GM18907 (cell line): ENCODE measurements at regions not wholly inside any gene's neighbourhood (a gene's known extent, or its start where the extent isn't known, plus 50 kb on each side); places are given as distances from the start of the nearest gene placed in this dataset.

Source experiments
- ATAC-seq: cut with Tn5 transposase; IDR thresholded peaks from one replicate; pipeline ENCODE4 v1.9.1; 2021; ENCODE audit warnings: mild to moderate bottlenecking, moderate library complexity; ENCODE audit not compliant: unreplicated experiment

DNA sequence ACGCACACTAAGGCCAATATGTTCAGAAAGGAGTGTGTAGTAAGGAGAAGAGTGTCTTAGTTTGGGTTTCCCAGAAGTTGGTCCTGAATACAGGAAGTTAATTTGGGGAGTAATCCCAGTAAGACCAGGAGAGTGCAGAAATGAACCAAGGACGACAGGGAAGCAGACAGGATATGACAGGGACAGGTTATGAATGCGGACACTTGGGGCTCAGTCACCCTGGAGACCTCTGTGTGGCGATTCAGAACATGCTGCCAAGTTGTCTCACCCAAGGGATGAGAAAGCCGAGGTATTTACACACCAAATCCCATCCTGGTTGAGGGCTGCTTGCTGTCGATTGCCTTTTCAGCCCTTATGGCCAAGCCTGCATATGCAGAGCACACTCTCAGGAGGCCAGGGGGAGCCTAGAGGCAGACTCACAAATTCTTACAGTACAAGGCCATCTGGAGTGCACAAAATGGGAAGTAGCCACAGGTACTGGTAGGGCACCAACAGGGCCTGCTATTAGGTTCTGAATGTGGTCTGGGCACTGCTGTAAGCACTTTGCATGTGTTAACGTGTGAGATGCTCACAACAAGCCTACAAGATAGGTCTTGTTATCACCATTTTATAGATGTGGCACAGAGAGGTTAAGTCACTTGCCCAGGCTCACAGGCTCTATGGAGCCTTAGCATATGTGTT, 233.1 kb upstream of the ANKRD55 start:
- no peak for ATAC-seq

DNA sequence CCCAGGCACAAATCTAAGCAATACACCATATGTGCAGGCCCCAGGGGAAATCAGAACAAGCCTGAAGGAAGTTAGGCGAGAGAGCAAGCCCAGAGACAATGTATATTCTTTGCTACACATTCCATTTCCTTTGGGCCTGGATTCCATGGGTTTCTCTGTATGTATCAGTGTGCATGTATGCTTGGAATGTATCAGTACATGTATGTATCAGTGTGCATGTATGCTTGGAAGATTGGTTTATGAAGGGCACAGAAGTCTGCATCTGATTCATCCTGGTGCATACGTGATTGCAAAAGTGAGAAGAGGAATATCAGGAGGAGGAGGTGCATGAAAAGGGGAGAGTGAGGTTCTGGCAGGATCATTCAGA, 232.6 kb upstream of the ANKRD55 start:
- no peak for ATAC-seq

DNA sequence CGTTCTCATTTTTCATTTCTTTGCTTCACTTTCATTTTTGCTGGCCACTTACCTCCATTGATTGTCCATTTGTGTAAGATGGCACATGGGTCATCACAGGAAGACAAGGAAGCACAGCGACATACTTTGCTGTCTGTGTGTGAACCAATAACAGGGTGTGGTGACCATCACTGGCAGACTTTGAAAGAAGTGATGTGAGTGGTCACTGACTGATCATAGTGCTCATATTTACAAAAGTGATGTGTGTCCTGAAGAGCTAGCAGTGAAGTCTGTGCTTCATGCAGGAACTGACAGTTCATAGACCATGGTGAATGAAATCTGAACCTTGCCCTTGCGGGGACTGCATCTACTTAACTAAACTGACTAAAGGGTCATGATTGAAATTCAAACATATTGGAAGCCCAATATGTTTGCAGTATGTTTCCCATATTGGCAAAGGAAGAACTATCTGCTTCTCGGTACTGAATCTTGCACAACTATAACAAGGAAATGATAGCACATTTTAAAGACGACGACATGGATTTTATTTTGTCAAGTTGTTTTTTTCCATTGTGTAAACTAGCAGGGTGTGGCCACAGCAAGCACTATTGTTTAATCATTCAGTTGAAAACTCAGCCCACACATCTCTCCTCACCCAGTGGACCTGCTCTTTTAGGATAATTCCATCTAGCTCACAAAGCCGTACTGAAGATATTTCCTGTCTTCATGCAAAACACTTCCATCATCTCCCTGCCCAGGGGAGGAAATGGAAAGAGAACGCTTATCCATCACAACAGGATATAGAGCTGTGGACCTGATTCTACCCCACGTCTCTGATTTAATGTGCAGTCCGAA, 232.0 kb upstream of the ANKRD55 start:
- no peak for ATAC-seq

DNA sequence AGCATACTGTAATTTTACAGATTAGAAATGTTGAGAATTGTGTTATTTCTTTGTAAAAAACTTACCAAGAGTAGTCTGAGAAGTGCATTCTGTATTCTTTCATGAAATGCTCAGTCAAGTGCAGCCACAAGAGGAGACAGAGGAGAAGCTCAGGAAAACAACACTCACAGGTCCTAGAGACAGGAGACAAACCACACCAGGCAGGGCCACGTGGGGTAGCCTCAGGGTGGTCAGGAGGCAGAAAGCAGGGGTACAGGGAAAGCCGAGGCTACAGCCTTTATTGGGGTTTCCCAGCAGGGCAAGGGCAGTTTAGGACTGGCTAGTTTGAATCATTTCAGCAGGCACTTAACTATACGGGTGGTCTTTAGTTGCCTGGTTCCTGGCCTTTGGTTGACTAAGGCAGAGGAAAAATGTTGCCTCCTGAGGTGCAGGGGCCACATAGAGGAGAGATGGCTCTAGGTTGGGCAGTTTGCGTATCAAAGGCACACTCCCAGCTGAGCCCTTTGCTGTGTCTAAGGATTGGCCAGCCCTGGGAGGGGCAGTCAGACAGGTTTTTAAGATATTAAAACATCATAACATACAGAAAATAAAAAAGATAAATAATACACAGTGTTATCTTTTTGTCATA, 230.9 kb upstream of the ANKRD55 start:
- no peak for ATAC-seq

DNA sequence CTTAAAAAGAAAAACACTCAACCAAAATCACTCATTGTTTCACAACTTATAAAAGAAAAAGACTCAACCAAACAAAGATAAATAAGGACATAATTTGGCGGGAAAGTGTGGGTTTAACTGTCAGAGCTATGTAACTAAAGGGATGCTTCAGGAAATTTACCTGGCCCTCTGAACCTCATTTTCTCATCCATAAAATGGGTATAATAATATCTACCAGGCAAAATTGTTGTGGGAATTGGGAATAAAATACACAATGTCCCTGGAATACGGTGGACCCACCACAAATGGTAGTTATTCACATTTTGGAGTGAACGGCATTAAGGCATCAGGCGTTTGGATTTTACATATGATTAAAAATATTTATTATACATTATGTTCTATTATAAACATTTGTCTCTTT, 228.5 kb upstream of the ANKRD55 start:
- ATAC-seq, result no peak

DNA sequence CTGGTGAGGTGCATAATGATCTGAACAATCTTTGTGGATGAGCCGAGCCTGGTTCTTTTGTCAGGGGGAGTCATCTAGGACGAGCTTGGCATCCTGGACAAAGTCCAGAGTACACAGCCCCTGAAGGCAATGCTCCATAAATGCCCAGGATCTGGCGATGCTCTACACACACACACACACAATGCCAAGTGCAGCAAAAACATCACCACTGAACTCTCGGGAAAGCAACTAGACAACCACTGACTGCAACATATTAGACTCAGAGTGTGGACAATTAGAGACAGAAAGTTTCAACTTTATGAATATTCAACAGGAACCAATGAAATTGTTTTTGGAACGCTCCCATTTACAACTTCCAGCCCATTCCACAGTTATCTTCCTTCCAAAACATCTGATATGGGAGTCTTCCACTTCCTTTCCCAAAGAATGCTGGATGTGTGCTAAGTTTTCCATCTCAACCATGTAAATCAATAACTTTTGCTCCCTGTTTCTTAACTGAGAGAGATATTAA, 227.6 kb upstream of the ANKRD55 start:
- ATAC-seq, result no peak

DNA sequence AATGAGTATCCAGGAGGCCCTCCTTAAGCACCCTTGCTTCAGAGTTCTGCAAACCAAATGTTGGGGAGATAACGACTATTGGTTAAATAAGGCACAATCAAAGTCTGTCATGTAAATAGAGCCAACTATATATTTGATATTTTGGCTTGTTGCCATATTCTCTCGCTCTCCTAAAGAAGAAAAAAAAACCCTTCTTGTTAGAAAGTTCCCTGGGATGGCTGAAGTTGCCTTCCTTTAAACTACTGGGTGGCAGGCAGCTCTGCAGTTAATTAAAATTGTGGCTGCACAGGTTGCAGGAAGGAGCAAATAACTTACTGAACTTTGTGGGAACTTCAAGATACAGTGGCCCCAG, 227.0 kb upstream of the ANKRD55 start:
- ATAC-seq, result no peak

DNA sequence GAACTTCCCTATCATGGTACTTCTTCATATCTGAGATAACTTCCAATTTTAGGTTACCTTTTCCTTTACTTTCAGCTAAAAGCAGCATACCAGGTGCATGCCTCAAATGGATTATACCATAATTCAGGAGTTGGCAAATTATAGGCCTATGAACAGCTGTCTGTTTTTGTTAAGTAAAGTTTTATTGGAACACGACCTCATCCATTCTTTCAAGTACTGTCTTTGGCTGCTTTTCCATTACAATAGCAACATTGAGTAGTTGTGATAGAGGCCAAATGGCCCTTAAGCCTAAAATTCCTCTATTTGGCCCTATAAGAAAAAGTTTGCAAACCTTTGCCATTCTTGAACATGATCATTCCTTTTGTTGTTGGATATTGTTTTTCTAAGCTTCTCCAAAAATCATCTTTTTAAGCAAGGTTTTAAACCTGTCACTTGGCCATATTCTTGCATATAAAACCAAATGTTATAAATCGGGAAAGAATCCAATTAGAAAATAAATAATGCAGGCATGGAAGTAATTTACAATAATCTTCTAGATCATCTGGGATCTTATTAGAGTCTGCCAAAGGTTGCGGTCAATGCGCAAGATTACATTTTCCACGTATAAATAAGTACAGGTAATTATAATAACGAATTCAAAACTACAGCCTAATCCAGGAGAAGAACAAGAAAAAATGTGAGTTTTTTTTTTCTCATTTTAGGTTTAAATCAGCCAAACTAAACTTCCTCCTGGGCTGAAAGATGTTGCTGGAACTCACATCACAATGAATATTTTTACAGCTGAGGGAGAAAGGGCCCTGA, 226.5 kb upstream of the ANKRD55 start:
- no peak for ATAC-seq

DNA sequence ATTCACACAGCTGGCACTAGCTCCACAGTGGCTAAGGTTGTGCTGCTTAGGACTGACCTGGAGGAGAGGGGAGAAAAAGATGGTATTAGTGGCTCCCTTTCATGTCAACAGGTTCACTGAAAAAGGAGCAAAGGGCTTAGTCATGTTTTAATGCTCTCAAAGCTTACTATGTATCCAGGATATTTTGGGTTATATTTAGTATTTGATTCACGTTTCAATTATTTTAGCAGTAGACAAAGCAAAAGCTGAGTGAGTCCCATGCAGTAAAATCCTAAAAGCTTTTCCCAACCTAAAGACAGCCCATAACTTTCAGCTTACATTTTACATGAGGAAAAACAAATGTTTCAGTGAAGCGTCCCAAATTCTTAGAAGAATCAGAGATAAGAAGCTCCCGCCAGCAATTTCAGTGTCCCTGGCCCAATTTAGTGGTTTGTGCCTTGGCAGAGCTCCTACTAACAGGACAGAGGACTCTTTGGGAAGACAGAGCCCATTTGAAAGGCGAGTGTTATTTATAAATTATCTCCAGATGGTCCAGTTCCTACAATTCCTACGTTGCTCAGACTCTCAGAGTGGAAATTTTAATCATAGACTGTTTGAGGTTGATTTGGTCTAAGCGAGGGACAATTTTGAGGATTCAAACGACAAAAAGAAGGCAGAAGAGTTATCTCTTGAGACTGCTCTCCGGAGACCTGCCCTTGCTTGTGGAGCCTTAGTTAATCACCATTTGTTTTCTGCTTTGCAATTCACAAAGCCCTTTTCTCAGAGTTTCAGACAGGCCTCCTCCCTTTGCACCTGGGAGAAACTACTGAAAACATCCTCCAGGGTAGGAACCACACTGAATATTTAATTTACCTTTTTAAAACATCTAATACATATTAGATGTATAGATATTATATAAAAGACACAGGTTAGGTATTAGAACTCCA, 225.0 kb upstream of the ANKRD55 start:
- ATAC-seq, result no peak

DNA sequence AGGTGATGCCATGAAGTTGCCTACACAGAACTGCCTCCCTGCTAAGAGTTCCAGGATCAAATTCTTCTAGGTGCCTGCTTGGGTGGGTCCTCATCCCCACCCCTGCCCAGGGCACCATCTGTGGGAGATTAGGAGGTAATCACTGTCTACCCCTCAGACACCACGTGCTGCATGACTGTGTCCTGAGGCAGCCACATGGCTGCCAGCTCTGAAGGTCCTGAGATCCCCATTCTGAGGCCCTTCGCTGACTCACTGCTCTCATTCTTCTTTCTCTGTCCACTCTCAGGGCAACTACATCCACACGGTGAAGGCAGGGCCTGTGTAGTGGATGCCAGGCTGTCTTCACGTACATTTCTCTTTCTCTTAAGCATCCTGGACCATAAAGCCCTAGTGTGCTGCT, 222.9 kb upstream of the ANKRD55 start:
- no peak for ATAC-seq

DNA sequence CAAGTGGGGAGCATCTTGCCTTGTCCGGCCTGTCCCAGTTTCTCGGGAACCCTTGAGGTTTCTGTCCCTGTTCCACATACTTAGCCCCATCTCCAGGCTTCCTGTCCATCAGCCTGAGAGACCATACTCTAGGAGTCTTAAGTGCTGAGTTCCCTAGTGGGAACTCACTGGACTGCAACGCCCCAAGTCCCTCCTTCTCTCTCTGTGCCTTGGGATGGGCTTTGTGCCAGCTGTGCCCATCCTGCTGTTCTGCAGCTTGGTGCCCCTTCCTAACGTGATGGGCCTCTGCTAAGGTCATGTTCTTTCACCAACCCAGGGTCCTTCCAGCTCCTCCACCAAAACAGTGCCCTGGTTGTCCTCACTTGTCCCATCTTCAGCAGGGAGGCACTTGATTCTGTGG, 222.3 kb upstream of the ANKRD55 start:
- no peak for ATAC-seq

DNA sequence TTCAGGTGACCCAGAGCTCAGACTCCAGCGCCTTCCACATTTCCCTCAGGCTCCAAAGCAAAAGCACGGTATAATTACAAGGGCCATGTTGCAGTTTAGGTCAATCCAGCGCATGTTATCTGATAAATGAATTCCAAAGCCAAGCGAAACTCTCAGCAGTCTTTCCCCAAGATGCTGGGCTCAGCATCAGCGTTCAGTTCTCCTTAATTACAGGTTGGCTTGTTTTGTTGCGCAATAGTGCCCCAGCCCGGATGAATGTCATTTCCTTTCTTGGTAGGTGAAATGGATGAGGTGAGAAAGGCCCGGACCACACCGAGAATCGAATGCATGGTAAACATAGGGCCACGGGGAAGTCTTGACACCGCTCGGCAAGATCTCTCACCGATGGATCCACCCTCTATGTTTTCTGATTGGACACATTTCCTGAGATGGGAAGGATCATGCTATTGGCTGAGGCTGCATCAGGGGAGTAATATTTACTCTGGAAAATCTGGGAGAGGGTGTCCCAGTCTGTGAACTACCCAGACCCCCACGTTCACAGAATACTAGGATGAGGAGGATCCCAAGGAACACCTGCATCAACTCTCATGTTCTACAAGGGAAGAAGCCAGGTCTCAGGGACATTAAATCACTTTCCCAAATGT, 221.2 kb upstream of the ANKRD55 start:
- no peak for ATAC-seq

DNA sequence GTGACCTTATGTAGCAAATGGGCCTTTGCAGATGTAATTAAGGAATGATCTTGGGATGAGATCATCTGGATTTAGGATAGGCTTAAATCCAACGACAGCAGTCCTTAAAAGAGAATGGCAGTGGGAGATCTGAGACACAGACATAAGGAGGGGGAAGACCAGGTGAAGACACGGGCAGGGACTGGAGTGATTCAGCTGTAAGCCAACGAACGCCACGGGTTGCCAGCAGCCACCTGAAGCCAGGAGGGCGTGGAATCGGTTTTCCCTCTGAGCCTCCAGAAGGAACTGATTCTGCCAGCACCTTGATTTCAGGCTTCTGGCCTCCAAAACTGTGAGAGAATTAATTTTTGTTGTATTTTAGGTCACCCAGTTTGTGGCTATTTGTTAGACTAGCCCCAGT, 218.6 kb upstream of the ANKRD55 start:
- no peak for ATAC-seq

DNA sequence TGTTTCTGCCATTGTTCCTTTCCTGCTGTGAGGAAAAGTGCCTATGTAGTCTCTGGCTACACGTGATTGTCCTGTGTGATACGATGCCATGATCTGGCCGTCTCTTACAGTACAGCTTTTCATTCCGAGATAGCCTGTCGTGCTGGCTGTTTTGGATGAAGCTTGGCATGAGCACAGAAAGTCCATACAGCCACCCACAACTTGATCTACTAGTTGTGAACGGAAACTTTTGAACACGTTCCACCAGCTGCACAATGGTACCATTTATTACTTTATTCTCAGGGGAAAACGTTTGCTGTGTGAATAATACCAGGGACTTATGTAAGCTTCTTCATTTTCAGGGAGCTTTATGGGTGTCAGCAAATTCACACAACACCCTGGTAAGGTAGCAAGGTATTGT, 217.6 kb upstream of the ANKRD55 start:
- ATAC-seq, result no peak

DNA sequence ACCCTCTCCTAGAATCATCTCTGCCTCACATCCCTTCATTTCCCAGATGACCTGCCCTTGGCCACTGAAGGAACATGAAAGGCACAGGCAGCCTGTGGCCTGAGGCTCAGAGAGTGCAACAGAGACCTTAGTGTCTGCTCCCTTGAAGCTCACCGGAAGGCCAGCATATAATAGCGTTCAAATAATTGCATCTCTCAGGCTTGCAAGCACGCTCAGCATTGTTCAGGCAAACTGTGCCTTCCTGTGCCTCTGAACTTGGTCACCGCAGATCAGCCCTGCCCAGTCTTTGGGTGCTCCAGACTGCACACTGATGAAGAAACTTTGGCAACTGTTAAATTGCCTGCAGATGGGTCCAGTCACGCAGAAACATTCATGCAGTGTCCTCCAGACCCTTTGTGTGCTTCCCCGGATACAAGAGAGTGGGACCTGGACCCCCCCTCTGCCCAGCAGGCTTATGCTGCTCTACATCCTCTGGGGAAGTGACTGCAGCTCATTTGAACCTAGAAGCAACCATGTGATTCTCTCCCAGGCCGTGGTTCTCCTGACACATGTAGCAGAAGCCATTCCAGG, 216.0 kb upstream of the ANKRD55 start:
- ATAC-seq, result no peak

DNA sequence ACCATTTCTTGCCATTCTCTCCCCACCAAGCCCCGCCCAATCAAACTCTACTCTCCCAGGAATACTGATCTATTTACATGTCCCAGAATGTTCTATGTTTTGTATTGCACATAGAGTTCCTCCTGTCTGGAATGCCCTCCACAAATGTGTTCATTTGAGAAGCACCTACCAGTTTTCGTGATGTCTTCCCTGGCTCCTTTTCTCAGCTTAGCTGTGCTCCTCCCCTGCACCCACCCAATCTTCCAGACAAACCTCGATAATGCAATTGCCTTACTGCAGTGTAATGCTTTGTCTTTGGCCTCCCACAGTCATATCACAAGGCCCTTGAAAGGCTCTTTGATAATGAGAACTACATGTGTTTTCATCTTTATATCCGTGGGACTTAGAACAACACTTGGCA, 214.5 kb upstream of the ANKRD55 start:
- no peak for ATAC-seq

DNA sequence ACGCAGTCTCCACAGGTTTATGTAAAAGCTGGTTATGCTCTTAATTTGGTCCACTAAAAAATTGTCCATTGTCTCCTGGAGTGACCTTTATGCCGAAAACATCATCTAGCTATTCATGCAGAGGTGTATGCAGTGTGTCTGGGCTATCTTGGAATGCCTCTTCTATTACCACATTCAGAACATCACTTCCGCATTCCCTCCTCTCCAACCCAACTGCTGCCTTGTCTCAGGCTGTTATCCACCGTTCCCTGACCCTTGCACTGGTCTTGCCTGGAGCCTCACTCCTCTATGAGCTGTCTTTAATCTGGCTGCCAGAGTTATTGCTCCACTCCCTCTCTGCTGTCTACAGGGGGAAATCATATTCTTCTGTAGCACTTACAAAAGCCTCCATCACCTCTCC, 214.1 kb upstream of the ANKRD55 start:
- no peak for ATAC-seq

DNA sequence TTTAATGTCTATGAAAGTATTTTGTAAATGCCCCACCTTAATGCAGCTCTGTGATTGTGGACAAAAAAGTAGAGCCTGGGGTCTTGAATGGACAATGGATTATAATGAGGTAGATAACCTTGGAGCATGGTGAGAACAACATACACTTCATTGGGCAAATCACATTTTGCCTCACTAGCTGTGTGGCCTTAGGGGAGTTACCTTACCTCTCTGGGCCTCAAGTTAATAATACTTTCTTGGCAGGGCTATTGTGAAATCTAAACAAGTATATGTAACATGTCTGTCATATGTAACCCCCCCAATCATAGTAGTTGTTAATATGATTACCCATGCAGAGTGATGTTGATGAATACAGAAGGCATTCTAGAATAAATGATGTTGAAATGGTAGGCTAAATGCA, 213.6 kb upstream of the ANKRD55 start:
- ATAC-seq, result no peak

DNA sequence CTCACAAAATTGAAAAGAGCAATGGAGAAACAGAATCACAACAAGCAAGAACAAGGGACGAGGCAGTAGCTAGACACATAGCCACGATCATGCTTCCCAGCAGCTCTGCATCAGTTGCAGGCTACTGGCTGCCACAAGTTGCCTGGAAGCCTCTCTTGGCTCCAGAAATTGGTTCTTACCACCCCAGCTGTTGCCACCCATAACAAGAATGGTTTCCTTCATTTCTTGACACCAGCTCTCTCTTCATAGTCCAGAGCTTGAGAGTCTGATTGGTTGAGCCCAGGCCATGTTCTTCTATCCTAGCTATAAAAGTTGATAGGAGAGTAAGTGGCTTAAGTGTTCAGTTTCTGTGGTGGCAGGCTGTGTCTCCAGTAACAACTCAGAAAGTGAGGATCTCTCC, 210.7 kb upstream of the ANKRD55 start:
- no peak for ATAC-seq
